ENCODE measurements at regions not wholly inside any gene's neighbourhood (a gene's known extent, or its start where the extent isn't known, plus 50 kb on each side); places are given as distances from the start of the nearest gene placed in this dataset.

- TF ChIP-seq SUZ12 (IDR thresholded peaks at IDR 0.05; ENCODE audit: extremely low read depth, insufficient read depth, insufficient read length) = no peak
- no peak for TF ChIP-seq YY1 (IDR thresholded peaks at IDR 0.05; ENCODE audit: insufficient read depth, insufficient read length)
Observed at GRCh38 chr1:55376897-55377296, 161.7 kb upstream of the USP24 start.

Measured in NT2/D1 (cell line).